ENCODE measurements at regions not wholly inside any gene's neighbourhood (a gene's known extent, or its start where the extent isn't known, plus 50 kb on each side); places are given as distances from the start of the nearest gene placed in this dataset.

DNA sequence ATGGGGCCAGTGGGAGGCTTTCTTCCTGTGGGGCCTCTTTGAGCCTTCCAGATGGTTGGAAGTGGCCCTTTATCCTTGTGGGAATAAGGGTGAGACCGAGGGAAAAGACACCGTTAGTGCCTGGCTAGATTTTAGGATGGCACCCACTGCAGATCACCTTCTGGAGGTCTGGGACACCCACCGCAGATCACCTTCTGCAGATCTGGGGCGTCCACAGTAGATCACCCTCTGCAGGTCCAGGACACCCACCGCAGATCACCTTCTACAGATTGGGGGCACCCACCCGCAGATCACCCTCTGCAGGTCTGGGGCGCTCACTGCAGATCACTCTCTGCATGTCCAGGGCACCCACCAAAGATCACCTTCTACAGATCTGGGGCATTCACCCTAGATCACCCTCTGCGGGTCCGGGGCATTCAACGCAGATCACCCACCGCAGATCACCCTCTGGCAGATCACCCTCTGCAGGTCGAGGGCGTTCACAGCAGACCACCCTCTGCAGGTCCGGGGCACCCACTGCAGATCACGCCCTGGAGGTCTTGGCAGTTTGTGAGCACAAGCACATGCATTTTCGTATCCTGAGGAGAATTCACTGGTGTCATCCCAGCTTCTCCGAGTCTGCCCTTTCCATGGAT, 153.4 kb upstream of the TSHZ3 start:
- DNase-seq, result no peak

DNA sequence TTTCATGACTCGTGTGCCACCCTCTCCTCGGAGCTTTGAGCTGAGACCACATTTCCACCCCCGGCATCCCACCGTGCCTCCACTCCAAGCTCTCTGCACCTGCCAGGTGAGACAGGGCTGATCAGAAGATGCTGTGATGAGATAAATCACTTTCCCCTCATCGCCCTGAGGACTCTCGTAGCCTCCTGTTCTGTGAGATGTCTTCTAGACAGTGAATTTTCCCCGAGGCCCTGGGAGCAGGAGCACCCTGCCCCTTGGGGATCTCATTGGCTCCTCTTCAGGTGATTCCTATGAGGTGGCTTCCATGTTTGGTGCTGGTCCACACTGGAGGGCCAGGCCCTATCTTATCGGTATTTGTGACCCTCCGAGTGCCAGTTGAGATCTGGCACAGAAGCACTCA, 154.0 kb upstream of the TSHZ3 start:
- no peak for DNase-seq

- DNase-seq, result no peak
Observed at GRCh38 chr19:31504221-31504620, 155.0 kb upstream of the TSHZ3 start.

GRCh38 chr19:31505596-31505910, 156.3 kb upstream of the TSHZ3 start:
- DNase-seq, result no peak

GRCh38 chr19:31506102-31506501, 156.9 kb upstream of the TSHZ3 start:
- DNase-seq, result no peak

DNA sequence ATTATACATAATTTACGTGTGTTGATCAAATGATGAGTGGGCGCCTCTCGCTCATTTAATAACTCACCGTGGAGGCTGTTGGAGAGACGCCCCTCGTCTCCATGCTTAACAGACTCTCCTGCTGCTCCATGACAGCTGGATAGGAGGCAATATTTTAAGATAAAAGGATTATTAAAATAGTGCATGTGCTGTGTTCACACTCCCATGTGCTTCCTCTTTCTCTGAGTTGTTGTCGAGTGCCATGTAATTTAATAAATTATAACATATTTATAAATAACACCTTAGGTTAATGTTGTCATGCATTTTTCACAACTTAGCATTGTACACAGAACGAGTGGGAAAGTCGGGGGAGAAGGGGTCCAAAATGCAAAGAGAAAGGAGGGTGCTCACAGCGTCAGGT, 161.4 kb upstream of the TSHZ3 start:
- DNase-seq, result no peak

- no peak for DNase-seq
Observed at GRCh38 chr19:31511098-31511497, 161.9 kb upstream of the TSHZ3 start.

DNA sequence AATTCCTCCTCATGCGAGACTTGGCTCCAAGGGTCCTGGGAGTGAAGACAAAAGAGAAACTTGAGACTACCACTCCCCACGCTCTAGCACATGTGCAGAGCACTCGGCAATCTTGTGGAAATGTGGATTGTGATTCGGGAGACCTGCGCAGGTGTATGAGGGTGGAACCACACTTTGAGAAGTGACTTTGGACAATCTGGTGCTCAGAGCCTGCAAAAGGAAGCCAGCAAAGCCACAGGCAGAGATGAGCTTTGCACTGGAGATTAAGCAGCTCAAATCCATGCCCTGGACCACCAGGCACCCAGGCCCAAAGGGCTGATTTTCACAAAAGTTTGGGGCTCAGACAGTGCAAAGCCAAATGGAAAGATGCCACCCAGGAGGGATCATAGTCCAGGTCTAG, 162.5 kb upstream of the TSHZ3 start:
- no peak for DNase-seq

- no peak for DNase-seq
Observed at GRCh38 chr19:31512181-31512970, 163.1 kb upstream of the TSHZ3 start.

- no peak for DNase-seq
Observed at GRCh38 chr19:31513841-31514240, 164.6 kb upstream of the TSHZ3 start.

GRCh38 chr19:31515931-31516330, 166.7 kb upstream of the TSHZ3 start:
- no peak for DNase-seq

GRCh38 chr19:31516756-31517155, 167.5 kb upstream of the TSHZ3 start:
- no peak for DNase-seq

- no peak for DNase-seq
Observed at GRCh38 chr19:31517224-31518180, 168.3 kb upstream of the TSHZ3 start.

DNA sequence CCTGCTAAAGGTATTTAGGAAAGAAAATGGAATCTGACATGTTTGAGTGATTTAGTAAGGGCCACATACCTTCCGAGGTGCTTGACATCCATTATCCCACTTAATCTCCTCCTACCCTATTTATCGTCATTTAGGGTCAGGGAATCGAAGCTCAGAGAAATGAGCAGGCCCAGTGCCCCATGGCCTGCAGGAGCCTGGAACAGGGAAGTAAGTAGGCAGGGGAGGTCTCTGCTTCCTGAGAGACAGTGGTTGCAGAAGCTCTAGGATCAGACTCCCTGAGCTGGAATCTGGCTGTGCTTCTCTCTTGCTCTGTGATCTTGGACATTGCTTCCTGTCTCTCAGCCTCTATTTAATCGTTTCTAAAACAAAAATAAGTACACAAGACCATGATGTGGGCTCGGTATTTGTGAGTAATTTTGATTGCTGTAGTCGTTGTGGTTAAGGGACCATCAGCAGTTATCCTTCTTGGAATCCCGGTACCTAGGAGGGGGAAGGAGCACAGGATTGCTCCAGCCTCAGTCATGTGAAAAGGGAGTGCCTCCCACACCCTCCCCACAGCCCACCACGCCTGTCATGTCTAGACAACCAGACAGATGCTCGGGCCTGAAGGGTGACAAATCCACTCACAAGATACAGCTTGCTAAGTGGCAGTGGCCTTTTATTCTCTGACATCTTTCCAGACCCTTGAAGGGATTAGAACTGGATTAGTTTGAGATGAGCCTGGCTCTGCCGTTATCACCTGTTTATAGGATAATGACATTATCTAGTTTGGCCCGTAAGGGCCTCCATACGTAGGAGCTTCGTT, 169.2 kb upstream of the TSHZ3 start:
- no peak for DNase-seq

DNA sequence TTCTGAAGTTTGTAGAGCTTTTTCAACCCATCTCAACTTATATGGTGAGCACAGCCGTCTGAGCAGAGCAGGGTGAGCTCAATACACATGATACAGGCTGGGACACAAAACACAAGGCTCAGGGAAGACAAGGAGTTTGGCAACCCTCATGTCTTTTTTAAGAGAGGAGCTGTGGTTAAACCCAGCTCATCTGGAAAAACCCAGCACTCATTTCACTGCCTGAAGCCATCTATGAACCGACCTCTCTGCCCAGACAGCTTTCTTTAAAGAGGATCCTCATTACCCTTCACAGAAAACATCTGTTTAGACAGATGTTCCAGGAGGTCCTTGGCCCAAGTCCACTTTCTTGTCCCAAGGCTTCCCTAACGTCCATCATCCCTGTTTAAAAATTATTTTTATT, 170.0 kb upstream of the TSHZ3 start:
- peak; percentile 23 for DNase-seq

GRCh38 chr19:31519908-31520307, 170.7 kb upstream of the TSHZ3 start:
- no peak for DNase-seq

- DNase-seq, result no peak
Observed at GRCh38 chr19:31520633-31521032, 171.4 kb upstream of the TSHZ3 start.

GRCh38 chr19:31525610-31526147, 176.4 kb upstream of the TSHZ3 start:
- DNase-seq, result no peak

- no peak for DNase-seq
Observed at GRCh38 chr19:31527443-31527842, 178.2 kb upstream of the TSHZ3 start.

- DNase-seq, result no peak
Observed at GRCh38 chr19:31528261-31528660, 179.0 kb upstream of the TSHZ3 start.

DNA sequence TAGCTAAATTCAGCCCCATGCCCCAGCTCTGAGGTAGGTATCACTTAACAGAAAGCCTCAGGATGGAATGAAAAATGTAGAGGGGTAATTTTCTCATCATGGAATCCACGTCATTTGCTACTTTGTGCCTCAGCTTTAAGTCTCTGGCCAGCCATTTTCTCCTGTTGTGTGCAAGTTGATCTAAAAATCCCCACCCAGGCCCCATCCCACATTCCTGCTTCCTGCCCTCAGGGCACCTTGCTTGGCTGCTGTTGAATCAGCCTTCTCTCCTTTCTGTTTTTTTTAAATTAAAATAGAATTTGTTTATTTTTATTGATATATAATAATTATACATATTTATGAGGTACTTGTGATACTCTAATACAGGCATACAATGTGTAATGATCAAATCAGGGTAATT, 179.9 kb upstream of the TSHZ3 start:
- no peak for DNase-seq

GRCh38 chr19:31530781-31531180, 181.5 kb upstream of the TSHZ3 start:
- DNase-seq, result no peak

- no peak for DNase-seq
Observed at GRCh38 chr19:31531326-31531725, 182.1 kb upstream of the TSHZ3 start.
